Dendritic cell treated with granulocyte-macrophage colony-stimulating factor and Interleukin-4, amounts not matched to agents 40 ng/mL and 50 ng/mL, for 4 days (primary cell): ENCODE measurements at regions not wholly inside any gene's neighbourhood (a gene's known extent, or its start where the extent isn't known, plus 50 kb on each side); places are given as distances from the start of the nearest gene placed in this dataset.
"Not testable (repeated sequence)": the region's sequence is repeated elsewhere in the genome, so short reads cannot be mapped to it uniquely, and the experiment has no call there.

Experiments
- H3K27ac Mint-ChIP-seq: one replicate; pipeline ENCODE4 v1.8.0; 2022; ENCODE audit warnings: mild to moderate bottlenecking, mixed read lengths
- H3K27me3 Mint-ChIP-seq: one replicate; pipeline ENCODE4 v1.8.0; 2022; ENCODE audit warnings: mild to moderate bottlenecking, mixed read lengths
- H3K36me3 Mint-ChIP-seq: one replicate; pipeline ENCODE4 v1.8.0; 2022; ENCODE audit warnings: low read depth, mixed read lengths
- H3K4me1 Mint-ChIP-seq: one replicate; pipeline ENCODE4 v1.8.0; 2022; ENCODE audit warnings: low read depth, mixed read lengths
- H3K4me3 Mint-ChIP-seq: one replicate; pipeline ENCODE4 v1.8.0; 2022; ENCODE audit warnings: mild to moderate bottlenecking, moderate library complexity, mixed read lengths
- H3K9me3 Mint-ChIP-seq: one replicate; pipeline ENCODE4 v1.8.0; 2022; ENCODE audit warnings: mixed read lengths
- intact Hi-C: fragments of 100-400 bp; cut with micrococcal nuclease; formaldehyde crosslinking; loops from one replicate; pipeline ENCODE4 v1.15.0; 2022

GRCh38 chr2:234565842-234566619 is 69.2 kb upstream of the ARL4C start:
- Mint-ChIP-seq H3K4me1 (peaks cover 15% of the 10 kb centered on the region), H3K27me3 (peaks cover 2% of the 10 kb centered on the region), H3K9me3 (no peaks in the 10 kb centered on the region), H3K36me3 (no peaks in the 10 kb centered on the region), H3K27ac (no peak overlapping the region), H3K4me3 (no peak overlapping the region)
- intact Hi-C loops: no loop called here

DNA sequence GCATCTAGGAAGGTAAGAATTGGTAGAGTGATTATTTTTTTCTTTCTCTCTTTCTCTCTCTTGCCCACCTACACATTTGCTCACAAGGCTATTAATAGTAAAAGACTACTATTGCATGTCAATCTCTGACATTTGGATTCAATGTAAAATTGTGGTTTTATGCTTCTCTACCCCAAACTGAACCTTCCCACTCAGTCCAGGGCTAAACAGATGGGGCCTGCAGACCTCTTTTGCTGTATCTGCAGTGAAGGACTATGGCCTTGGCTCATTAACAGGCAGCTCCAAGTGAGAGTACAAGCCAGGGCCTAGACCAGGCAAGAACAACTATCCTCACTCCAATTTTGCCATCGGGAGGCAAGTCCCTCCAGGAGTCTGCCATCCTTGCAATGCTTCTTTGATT is 68.3 kb upstream of the ARL4C start:
- Mint-ChIP-seq H3K36me3 (no peaks in the 10 kb centered on the region), H3K27me3 (peaks cover 2% of the 10 kb centered on the region), H3K4me3 (no peak overlapping the region), H3K9me3 (no peaks in the 10 kb centered on the region), H3K4me1 (peaks cover 7% of the 10 kb centered on the region), H3K27ac (no peak overlapping the region)
- intact Hi-C loops: no loop called here

GRCh38 chr2:234564699-234565098 is 67.8 kb upstream of the ARL4C start:
- Mint-ChIP-seq H3K4me3 (no peak overlapping the region), H3K4me1 (peaks cover 2% of the 10 kb centered on the region), H3K9me3 (no peaks in the 10 kb centered on the region), H3K27ac (no peak overlapping the region), H3K27me3 (peaks cover under 1% of the 10 kb centered on the region), H3K36me3 (no peaks in the 10 kb centered on the region)
- intact Hi-C loops: no loop called here

DNA sequence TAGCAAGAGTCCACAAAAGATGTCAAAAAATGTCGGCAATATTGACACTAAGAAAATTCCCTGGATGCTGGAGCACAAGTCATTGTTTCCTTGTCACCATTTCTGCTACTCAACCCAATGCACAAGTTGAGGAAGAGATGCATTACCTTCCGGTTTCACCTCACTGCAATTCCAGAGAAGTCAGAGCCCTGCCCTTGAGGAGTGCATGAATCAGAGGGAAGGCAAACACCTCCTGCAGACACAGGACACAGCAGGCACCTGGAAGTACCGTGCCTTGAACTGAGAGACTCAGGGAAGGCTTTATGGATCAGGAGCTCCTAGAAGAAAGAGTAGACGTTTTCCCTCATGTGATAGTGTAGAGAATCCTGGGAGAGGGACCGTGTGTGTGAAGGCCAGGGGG is 62.7 kb upstream of the ARL4C start:
- Mint-ChIP-seq H3K36me3 (no peaks in the 10 kb centered on the region), H3K9me3 (no peaks in the 10 kb centered on the region), H3K4me3 (no peak overlapping the region), H3K27me3 (peaks cover 2% of the 10 kb centered on the region), H3K27ac (no peak overlapping the region), H3K4me1 (no peaks in the 10 kb centered on the region)
- intact Hi-C loops: no loop called here

DNA sequence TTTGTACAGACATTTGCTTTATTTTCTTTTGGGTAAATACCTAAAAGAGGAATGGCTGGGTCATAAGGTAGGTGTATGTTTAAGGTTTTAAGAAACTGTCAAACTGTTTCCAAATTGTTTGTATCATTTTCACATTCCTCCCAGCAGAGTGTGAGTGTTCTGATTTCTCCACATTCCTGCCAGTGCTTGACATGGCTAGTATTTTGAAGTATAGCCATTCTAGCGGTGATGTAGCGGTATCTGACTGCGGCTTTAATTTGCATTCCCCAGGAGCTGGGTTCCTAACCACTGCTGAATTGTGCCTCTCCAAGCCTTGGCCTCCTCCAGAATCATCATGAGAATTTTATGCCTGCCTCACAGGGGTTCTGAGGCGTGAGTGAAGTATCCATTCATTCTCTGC is 61.8 kb upstream of the ARL4C start:
- Mint-ChIP-seq H3K36me3 (no peaks in the 10 kb centered on the region), H3K27me3 (peaks cover 2% of the 10 kb centered on the region)

DNA sequence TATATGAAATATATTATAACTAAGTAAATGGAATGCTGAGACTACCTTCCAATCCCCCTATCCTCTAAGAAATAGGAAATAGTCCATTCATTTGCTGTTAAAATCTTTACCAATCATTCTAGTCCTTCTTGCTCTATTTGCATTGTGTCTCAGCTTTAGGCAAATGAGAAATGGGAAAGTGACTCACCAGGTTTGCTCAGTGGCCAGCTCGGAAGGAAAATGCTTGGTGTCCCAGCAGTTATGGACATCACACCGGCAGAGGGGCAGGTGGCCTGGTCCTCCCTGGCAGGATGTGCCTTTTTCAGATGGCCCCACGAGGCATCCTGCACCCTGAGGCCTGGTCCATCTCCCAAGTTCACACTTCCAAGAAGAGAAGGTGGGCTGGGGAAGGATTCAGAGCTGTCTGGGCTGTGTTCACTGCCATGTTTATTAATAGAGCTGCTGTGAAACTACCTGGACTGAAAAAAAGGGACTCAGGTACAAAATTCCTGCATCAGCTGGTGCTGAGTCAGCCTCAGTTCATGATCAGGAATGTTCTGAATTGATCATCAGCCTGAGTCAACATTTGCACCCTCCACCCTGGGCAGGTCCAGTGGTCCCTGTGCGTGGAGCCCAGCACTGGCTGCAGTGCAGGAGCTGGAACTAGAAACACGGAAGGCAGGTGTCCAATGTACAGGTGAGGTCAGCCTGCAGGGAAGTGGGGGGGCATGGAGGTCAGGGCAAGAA is 60.1 kb upstream of the ARL4C start:
- intact Hi-C loops: no loop called here

More for the DNA sequence above, 61.8 kb upstream of the ARL4C start:
- no peaks in the 10 kb centered on the region for H3K4me1 Mint-ChIP-seq
- intact Hi-C loops: no loop called here
- no peaks in the 10 kb centered on the region for H3K9me3 Mint-ChIP-seq
- H3K4me3 Mint-ChIP-seq: no peak overlapping the region
- H3K27ac Mint-ChIP-seq: no peak overlapping the region

DNA sequence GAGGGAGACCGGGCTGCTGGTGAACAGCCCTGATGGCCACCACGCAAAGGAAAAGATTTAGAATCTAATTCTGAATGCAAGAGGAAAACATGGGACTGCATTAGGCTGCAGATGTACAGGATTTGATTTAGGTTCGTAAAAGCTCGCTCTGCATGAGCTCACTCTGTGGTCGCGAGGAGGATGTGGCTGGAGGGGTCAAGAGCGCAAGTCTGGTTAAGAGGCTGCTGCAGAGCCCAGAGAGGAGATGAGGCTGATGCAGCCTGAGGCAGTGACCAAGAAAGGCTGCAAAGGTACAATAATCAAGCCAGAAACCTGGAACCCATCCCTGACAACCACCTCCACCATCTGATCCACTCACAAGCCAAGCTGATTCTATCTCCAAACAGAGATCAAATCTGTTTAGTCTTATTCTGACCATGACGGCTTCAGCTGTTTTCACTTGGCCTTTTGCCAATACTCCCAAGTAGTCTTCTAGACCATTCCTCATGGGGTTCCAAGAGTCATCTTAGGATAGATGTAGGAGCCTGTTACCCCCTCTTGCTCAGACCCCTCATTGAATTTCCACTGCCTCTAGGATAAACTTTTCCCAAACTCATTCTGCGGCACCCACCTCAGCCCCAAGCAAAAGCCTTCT is 58.9 kb upstream of the ARL4C start:
- Mint-ChIP-seq H3K4me3 (no peak overlapping the region), H3K36me3 (no peaks in the 10 kb centered on the region), H3K4me1 (no peaks in the 10 kb centered on the region), H3K9me3 (no peaks in the 10 kb centered on the region), H3K27ac (no peak overlapping the region), H3K27me3 (peaks cover 2% of the 10 kb centered on the region)
- intact Hi-C loops: no loop called here

More for the DNA sequence above, 60.1 kb upstream of the ARL4C start:
- Mint-ChIP-seq H3K27ac (no peak overlapping the region), H3K4me1 (no peaks in the 10 kb centered on the region), H3K9me3 (no peaks in the 10 kb centered on the region), H3K36me3 (no peaks in the 10 kb centered on the region), H3K4me3 (no peak overlapping the region), H3K27me3 (peaks cover 2% of the 10 kb centered on the region)

DNA sequence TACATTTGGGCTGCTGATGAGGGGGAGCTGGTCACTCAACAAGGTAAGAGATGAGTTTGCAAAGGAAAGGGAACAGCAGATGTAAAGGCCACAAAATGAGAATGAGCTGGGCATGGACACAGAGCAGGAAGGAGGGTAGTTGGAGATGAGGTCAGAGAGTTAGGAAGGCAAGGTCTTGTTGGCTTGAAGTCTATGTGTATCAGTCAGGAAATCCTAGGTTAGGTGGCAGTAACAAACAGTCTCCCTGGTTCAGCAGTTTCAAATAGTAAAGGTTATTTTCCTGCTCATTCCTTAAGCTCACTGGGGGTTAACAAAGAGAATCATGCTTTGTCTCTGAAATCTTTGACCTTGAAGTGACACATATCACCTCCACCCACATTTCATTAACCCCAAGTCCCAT is 58.3 kb upstream of the ARL4C start:
- H3K36me3 Mint-ChIP-seq: no peaks in the 10 kb centered on the region
- H3K4me1 Mint-ChIP-seq: no peaks in the 10 kb centered on the region
- no peak overlapping the region for H3K27ac Mint-ChIP-seq
- peaks cover 2% of the 10 kb centered on the region for H3K27me3 Mint-ChIP-seq
- intact Hi-C loops: no loop called here
- H3K4me3 Mint-ChIP-seq: no peak overlapping the region
- no peaks in the 10 kb centered on the region for H3K9me3 Mint-ChIP-seq

GRCh38 chr2:234553223-234553622 is 56.3 kb upstream of the ARL4C start:
- H3K27ac Mint-ChIP-seq, H3K36me3 Mint-ChIP-seq, intact Hi-C loops, H3K4me3 Mint-ChIP-seq, H3K4me1 Mint-ChIP-seq, H3K9me3 Mint-ChIP-seq, H3K27me3 Mint-ChIP-seq: not testable (repeated sequence)

GRCh38 chr2:234550511-234551107 is 53.7 kb upstream of the ARL4C start:
- Mint-ChIP-seq H3K4me1 (no peaks in the 10 kb centered on the region), H3K36me3 (no peaks in the 10 kb centered on the region), H3K9me3 (no peaks in the 10 kb centered on the region), H3K27me3 (peaks cover 9% of the 10 kb centered on the region), H3K27ac (no peak overlapping the region), H3K4me3 (no peak overlapping the region)
- intact Hi-C loops: loop anchor here (1.0 kb wide), 3 partner anchors 506 to 567 kb away; no protein-coding TSS in a partner anchor

GRCh38 chr2:234550056-234550455 is 53.2 kb upstream of the ARL4C start:
- H3K36me3 Mint-ChIP-seq: no peaks in the 10 kb centered on the region
- H3K27ac Mint-ChIP-seq: no peak overlapping the region
- H3K9me3 Mint-ChIP-seq: no peaks in the 10 kb centered on the region
- H3K4me3 Mint-ChIP-seq: no peak overlapping the region
- H3K27me3 Mint-ChIP-seq: peaks cover 13% of the 10 kb centered on the region
- intact Hi-C loops: loop anchor here (1.0 kb wide), 3 partner anchors 506 to 567 kb away; no protein-coding TSS in a partner anchor
- no peaks in the 10 kb centered on the region for H3K4me1 Mint-ChIP-seq

- H3K4me3 Mint-ChIP-seq: no peak overlapping the region
- H3K36me3 Mint-ChIP-seq: no peaks in the 10 kb centered on the region
- no peaks in the 10 kb centered on the region for H3K9me3 Mint-ChIP-seq
- intact Hi-C loops: loop anchor here (5.0 to 10.0 kb wide), 2 partner anchors 572 to 694 kb away; partner anchors contain the start of gene HJURP
- H3K27ac Mint-ChIP-seq: no peak overlapping the region
- H3K4me1 Mint-ChIP-seq: no peaks in the 10 kb centered on the region
- peaks cover 16% of the 10 kb centered on the region for H3K27me3 Mint-ChIP-seq
Measured at GRCh38 chr2:234548695-234549420, 52.0 kb upstream of the ARL4C start.

DNA sequence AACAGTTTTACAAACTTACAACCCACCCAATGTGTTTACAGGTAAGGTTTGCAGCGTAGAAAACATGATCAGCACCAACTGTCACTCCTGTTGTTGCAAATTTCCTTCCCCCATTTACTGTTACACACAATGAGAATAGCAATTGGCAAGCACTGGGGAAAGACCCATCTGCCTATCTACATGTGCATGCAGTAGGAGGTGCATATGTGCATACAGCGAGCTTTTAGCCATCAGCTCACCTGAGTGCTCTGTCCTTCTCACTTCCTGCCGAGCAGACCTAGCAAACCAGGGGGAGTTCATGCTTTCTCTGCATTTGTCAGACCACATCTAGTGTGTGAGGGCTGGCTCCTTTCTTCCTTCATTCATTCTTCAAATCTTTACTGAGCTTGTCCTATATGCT is 49.9 kb upstream of the ARL4C start:
- H3K27ac Mint-ChIP-seq: no peak overlapping the region
- intact Hi-C loops: loop anchor here (5.0 to 10.0 kb wide), 2 partner anchors 569 to 692 kb away; partner anchors contain the start of gene HJURP
- no peaks in the 10 kb centered on the region for H3K4me1 Mint-ChIP-seq
- no peaks in the 10 kb centered on the region for H3K9me3 Mint-ChIP-seq
- no peak overlapping the region for H3K4me3 Mint-ChIP-seq
- peaks cover 18% of the 10 kb centered on the region for H3K27me3 Mint-ChIP-seq
- H3K36me3 Mint-ChIP-seq: no peaks in the 10 kb centered on the region
